ENCODE measurements at regions not wholly inside any gene's neighbourhood (a gene's known extent, or its start where the extent isn't known, plus 50 kb on each side); places are given as distances from the start of the nearest gene placed in this dataset.
"Not testable (repeated sequence)": the region's sequence is repeated elsewhere in the genome, so short reads cannot be mapped to it uniquely, and the experiment has no call there.

- DNase-seq (ENCODE audit: low read depth in 2 of 3, low spot score in 2 of 3): no peak
Measured at GRCh38 chr3:177764377-177764912, 567.2 kb upstream of the TBL1XR1 start.

DNA sequence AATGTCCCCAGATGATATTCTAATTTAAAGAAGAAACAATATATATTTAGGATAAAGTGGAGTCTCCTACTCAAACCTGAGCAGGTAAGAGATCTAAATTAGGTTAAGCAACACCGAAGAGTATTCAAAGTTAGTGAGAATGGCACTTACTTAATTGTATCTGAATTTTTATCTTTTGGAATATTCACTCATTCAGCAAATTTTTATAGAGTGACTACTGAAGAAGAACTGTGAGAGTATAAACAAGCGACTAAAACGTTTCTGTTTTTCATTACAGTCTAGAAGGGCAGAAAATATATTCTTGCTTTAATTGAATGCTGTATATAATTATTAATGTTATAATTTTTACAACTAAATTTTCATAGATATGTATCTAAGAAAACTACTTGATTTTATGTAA is 567.7 kb upstream of the TBL1XR1 start:
- no peak for DNase-seq (ENCODE audit: low read depth in 2 of 3, low spot score in 2 of 3)

GRCh38 chr3:177770383-177771230 is 573.3 kb upstream of the TBL1XR1 start:
- DNase-seq (ENCODE audit: low read depth in 2 of 3, low spot score in 2 of 3): no peak

- no peak for DNase-seq (ENCODE audit: low read depth in 2 of 3, low spot score in 2 of 3)
Measured at GRCh38 chr3:177771780-177772179, 574.5 kb upstream of the TBL1XR1 start.

DNA sequence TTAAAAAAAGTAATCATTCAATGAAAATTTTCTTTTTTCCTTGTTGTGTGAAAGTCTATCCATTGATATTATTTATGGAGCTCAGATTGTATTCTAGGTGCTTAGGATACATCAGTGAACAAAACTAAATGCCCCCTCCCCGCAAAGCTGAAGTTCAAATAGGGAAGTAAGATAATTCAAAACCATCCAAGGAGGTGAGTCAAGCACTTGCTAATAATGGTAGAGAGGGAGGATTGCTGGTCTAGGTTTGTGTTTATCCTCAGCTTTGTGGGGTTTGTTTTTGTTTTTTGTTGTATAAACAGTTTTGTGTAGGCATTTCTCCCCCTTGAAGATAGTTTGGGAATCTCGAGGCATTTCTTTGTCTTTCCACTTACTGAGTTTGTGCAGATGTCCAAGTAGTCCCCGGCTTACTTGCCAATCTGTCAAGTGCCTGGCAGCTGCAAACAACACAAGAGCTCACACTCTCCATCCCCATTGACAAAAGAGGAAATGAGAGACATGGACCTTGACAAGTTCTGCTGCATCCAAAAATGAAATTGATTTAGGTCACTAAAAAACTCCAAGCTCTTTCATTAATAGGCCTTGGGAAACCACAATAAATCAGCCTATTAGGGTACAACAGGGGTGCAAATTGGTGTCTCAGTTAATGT is 575.8 kb upstream of the TBL1XR1 start:
- no peak for DNase-seq (ENCODE audit: low read depth in 2 of 3, low spot score in 2 of 3)

DNA sequence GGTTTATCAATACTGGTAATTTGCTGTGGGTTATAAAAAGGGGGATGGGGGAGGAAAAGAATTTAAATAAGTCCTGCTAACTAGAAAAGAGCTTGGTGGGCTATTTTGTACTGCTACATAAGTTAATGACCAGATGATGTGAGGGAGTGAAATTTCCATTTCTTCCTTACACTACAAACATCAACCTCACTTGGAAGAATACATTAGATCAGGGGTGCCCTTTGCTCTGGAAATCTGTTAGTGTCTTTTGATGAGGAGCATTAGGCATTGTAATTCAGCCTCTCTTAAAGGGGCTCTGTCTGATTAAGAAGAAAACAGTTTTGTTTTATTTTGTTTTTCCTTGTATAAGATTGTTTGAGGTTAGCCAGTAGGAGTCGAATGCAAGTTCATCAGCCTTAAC is 576.4 kb upstream of the TBL1XR1 start:
- DNase-seq (ENCODE audit: low read depth in 2 of 3, low spot score in 2 of 3): no peak

DNA sequence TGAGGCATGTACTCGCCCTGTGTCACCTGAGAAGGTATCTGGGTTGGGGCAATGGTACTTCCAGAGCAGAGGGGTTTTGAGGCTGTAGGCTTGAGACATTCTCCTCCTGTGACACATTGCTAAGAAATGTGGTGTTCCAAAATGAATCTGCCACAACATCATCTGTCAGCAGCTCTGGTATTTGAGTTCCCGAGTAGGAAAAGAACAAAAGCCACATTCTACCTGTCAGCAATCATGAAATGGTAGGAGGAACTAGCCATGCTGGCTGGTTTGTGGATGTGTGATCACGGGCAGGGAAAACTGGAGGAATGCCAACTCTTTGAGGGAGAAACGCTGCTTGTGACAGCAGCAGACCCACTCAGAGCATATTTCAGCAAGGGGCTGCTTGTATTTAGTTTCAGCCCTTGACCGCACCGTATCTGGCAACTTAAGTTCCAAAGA is 579.4 kb upstream of the TBL1XR1 start:
- DNase-seq (ENCODE audit: low read depth in 2 of 3, low spot score in 2 of 3): no peak

GRCh38 chr3:177777699-177778098 is 580.4 kb upstream of the TBL1XR1 start:
- DNase-seq (ENCODE audit: low read depth in 2 of 3, low spot score in 2 of 3): no peak

GRCh38 chr3:177778633-177779032 is 581.4 kb upstream of the TBL1XR1 start:
- no peak for DNase-seq (ENCODE audit: low read depth in 2 of 3, low spot score in 2 of 3)

DNA sequence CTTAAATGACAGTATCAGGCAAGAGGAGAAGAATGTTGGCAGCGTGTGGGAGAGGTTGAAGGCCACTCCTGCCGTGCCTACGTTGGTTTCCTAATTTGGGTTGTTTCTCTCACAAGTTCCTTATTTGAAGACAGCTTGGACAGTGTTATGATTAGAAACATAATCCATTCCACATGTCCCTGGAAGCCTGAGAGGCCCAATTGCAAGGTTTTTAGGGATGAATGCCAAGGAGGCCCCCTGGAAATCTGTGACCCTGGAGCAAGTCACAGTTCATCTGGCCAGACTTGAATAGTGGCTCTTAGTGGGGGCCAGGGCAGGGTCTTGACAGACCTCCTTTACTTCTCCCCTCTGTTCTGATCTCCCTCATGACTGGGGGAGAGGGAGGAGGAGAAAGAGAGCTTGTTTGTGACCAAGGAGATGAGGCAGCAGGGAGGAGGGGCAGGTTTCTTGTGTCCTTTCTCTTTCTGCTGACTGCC is 584.4 kb upstream of the TBL1XR1 start:
- no peak for DNase-seq (ENCODE audit: low read depth in 2 of 3, low spot score in 2 of 3)

DNA sequence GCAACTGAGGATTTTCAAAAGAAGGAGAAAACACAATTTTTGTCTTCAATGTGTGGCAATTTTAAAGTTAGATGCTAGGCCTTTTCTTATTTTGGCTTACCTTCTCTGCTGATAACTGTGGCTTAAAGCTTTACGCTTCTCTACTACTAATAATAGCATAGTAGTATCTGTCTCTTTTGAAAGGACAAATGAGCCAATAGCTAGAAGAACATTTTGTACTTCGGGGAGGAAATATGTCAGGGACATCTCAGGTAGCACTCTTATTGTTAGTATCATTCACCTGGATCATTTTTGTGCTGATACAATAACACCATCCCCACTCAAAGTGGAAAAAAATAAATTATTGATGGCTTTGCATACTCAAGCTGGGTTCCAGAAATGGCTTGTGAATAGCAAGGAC is 586.1 kb upstream of the TBL1XR1 start:
- no peak for DNase-seq (ENCODE audit: low read depth in 2 of 3, low spot score in 2 of 3)

- no peak for DNase-seq (ENCODE audit: low read depth in 2 of 3, low spot score in 2 of 3)
Measured at GRCh38 chr3:177783767-177784166, 586.5 kb upstream of the TBL1XR1 start.

DNA sequence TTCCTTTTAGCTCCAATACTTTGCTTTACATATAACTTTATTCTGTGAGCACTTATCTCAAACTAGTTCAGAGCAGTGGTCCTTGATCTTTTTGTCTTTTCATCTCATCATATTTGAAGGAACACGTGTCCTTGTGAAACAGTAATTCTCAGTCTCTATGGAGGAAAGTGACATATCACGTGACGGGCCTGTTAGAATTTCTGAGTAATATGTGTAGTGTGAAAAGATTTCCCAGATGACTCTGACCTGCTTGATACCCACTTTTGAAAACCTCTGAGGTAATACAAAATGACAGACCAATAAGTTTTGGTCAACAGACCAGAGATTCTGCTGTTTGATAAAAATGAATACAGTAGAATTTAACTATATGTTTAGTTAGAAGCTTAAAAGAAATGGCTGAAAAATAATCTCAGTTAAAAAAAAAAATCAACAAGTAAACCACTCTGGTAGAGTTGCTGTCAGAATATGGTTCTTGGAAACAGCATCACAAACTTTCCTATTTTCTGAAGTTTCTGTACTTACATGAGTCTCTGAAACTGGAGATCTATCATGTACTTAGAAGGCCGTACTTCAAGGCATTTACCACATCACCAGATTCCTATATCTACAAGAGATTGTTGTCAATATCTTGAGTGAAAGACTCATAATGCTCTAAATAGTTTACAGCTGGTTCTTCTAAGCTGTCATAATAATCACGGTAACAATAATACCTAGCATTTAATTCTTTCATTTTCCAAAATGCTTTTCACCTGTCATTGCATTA is 590.2 kb upstream of the TBL1XR1 start:
- no peak for DNase-seq (ENCODE audit: low read depth in 2 of 3, low spot score in 2 of 3)

GRCh38 chr3:177789500-177789899 is 592.2 kb upstream of the TBL1XR1 start:
- DNase-seq (ENCODE audit: low read depth in 2 of 3, low spot score in 2 of 3): no peak

DNA sequence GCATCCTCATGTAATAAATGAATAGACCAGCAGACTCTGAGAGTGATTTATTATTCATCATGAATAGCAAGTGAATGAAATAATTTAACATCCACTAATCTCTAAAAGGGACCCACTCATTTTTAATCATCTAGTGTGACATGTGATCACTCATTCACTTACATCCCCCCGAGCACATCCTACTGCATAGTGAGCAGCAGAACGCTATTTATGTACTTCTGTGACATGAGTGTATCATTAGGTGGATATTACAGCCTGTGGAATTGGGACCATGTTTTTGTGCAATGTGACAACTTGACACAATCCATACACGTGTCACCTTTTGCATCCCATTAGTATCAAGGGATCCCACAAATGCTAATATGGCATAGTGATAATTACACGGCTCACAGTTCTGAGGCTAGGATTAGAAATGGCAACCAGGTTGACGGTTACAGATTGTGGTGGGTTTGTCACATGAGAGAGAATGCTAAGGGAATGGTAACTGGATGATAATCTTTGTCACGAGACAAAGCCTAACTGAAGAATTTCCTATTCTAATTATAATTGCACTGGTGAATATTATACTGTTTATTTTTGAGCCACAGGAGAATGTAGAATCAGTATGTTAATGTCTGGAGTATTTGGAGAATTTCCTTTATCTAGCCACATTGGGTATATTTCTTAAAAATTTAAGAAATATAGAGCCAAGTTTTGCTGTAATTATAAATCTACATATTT is 595.2 kb upstream of the TBL1XR1 start:
- no peak for DNase-seq (ENCODE audit: low read depth in 2 of 3, low spot score in 2 of 3)

- DNase-seq (ENCODE audit: low read depth in 2 of 3, low spot score in 2 of 3): no peak
Measured at GRCh38 chr3:177793451-177793850, 596.2 kb upstream of the TBL1XR1 start.

DNA sequence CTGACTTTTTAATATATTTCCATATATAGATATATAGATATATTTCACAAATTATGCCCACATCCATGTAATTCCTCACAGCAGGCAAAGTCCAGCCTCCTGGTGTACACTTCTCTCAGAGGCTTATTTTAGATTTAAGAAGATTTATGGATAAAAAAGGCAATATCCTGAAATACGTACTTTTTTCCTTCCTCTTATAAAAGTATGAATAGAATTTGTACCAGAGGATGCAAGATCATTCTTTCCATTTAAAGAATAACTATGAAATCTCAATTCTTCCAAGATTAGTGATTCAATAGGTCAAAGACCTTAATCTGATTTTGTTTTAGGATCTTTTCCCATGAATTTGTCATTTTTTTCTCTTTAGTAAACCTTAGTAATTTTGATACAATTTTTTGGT is 597.9 kb upstream of the TBL1XR1 start:
- DNase-seq (ENCODE audit: low read depth in 2 of 3, low spot score in 2 of 3): no peak

- DNase-seq (ENCODE audit: low read depth in 2 of 3, low spot score in 2 of 3): no peak
Measured at GRCh38 chr3:177795859-177796258, 598.6 kb upstream of the TBL1XR1 start.

GRCh38 chr3:177800147-177800546 is 602.9 kb upstream of the TBL1XR1 start:
- DNase-seq (ENCODE audit: low read depth in 2 of 3, low spot score in 2 of 3): not testable (repeated sequence)

GRCh38 chr3:177800561-177800960 is 603.3 kb upstream of the TBL1XR1 start:
- no peak for DNase-seq (ENCODE audit: low read depth in 2 of 3, low spot score in 2 of 3)

All from activated CD8-positive, alpha-beta memory T cell treated with anti-CD3 and anti-CD28 coated beads for 48 hours (primary cell).